Stomach (tissue), 4 donors: ENCODE measurements at regions not wholly inside any gene's neighbourhood (a gene's known extent, or its start where the extent isn't known, plus 50 kb on each side); places are given as distances from the start of the nearest gene placed in this dataset.

Source experiments
- EP300 ChIP-seq: sonication (generic); formaldehyde crosslinking; IDR thresholded peaks from one replicate; pipeline ENCODE4 v1.6.1; 2017; ENCODE audit warnings: antibody characterized with exemption
- POLR2A ChIP-seq, 4 donors: fragments of 450-650 bp; IDR thresholded peaks; one replicate each; pipeline ENCODE4 v1.6.1; 2016; ENCODE audit warnings: antibody characterized with exemption in 4 of 4, control low read depth in 2 of 4, mild to moderate bottlenecking in 1 of 4, moderate library complexity in 1 of 4
- POLR2AphosphoS5 ChIP-seq, 3 donors: sonication (generic); formaldehyde crosslinking; IDR thresholded peaks; one replicate each; pipeline ENCODE4 v1.6.1; 2016; ENCODE audit warnings: antibody characterized with exemption in 3 of 3
- TF ChIP-seq, protein P1 (sequence below), 7 experiments: fragments of 450-650 bp in 4 of 7; fragments of 200-600 bp in 3 of 7; sonication (generic) in 3 of 7; IDR thresholded peaks; one replicate each; pipeline ENCODE4 v1.5.1; 2016 to 2019; ENCODE audit warnings: antibody characterized with exemption in 7 of 7, control low read depth in 2 of 7, mild to moderate bottlenecking in 1 of 7

DNA sequence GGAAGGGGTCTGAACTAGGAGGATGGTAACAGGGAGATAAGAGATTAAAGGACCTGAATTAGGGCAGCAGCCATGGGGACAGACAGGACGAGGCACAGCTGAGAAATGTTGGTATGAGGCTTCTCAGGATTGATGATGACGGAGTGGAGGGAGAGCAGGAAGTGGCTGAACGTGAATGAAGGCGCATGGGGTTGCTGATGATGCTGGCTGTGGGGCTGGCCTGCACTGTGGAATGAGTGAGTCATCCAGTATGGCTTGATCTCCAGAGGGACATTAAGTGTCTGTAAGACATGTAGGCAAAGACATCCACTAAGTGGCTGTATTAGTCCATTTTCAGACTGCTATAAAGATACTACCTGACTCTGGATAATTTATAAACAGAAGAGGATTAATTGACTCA is 256.4 kb downstream of the ICE1 start:
- TF ChIP-seq, protein P1, sequence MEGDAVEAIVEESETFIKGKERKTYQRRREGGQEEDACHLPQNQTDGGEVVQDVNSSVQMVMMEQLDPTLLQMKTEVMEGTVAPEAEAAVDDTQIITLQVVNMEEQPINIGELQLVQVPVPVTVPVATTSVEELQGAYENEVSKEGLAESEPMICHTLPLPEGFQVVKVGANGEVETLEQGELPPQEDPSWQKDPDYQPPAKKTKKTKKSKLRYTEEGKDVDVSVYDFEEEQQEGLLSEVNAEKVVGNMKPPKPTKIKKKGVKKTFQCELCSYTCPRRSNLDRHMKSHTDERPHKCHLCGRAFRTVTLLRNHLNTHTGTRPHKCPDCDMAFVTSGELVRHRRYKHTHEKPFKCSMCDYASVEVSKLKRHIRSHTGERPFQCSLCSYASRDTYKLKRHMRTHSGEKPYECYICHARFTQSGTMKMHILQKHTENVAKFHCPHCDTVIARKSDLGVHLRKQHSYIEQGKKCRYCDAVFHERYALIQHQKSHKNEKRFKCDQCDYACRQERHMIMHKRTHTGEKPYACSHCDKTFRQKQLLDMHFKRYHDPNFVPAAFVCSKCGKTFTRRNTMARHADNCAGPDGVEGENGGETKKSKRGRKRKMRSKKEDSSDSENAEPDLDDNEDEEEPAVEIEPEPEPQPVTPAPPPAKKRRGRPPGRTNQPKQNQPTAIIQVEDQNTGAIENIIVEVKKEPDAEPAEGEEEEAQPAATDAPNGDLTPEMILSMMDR (IDR thresholded peaks at IDR 0.05), result no peak
- TF ChIP-seq POLR2AphosphoS5 (IDR thresholded peaks at IDR 0.05), result no peak
- TF ChIP-seq POLR2A (IDR thresholded peaks at IDR 0.05), result no peak
- no peak for TF ChIP-seq EP300
